ENCODE measurements at regions not wholly inside any gene's neighbourhood (a gene's known extent, or its start where the extent isn't known, plus 50 kb on each side); places are given as distances from the start of the nearest gene placed in this dataset.
"Not testable (repeated sequence)": the region's sequence is repeated elsewhere in the genome, so short reads cannot be mapped to it uniquely, and the experiment has no call there.

- intact Hi-C loops (cut with micrococcal nuclease) = no loop called here
- no peak for ATAC-seq
- DNase-seq = no peak
Measured at GRCh38 chr12:91252341-91252740, 69.7 kb upstream of the DCN start.

- intact Hi-C loops (cut with micrococcal nuclease) = no loop called here
- no peak for DNase-seq
- peak; percentile 97 for ATAC-seq
Measured at GRCh38 chr12:91250273-91250665, 67.7 kb upstream of the DCN start.

DNA sequence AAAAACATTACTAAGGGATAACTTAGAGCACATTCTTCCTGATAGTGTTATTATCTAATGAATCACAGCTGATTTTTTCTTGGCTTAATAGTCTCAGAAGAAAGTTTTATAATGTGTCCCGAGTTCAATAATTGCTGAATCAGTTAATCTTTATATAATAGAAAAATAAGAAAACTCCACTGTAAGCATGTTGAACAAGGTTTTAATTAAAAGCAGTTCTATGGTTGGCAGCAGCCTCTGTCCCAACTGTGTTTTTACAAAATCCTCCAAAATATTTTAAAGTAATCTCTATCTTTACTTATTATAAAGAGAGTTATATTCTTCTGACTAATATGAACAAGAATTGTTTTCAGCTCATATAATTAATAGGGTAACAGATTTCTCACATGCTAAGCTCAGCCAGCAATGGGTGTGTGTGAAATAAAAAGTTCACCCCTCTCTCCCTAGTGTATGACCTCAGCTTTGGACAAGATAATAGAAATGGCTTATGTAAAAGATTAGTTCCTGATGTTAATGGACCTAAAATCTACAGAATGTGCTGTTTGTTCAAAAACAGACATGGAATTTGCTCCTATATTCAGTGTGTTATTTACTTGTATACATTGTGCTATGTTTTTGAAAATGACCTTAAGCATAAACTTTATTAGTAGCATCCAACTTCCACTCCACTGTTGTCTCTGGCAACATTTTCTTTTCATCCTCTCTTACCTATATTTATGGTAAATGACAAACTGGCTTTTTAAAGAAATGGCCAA, 67.1 kb upstream of the DCN start:
- DNase-seq = no peak
- ATAC-seq = peak; percentile 92
- intact Hi-C loops (cut with micrococcal nuclease) = no loop called here

GRCh38 chr12:91249054-91249453, 66.4 kb upstream of the DCN start:
- DNase-seq (no peak), ATAC-seq (no peak)
- intact Hi-C loops (cut with micrococcal nuclease) = no loop called here

DNA sequence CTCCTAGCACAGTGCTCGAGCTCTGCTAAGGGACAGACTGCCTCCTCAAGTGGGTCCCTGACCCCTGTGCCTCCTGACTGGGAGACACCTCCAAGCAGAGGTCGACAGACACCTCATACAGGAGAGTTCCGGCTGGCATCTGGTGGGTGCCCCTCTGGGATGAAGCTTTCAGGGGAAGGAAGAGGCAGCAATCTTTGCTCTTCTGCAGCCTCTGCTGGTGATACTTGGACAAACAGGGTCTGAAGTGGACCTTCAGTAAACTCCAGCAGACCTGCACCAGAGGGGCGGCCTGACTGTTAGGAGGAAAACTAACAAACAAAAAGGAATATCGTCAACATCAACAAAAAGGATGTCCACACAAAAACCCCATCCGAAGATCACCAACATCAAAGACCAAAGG, 60.6 kb upstream of the DCN start:
- DNase-seq = peak; percentile 38
- ATAC-seq; intact Hi-C loops (cut with micrococcal nuclease): not testable (repeated sequence)

- ATAC-seq (no peak), DNase-seq (no peak)
- intact Hi-C loops (cut with micrococcal nuclease) = no loop called here
Measured at GRCh38 chr12:91241756-91242155, 59.1 kb upstream of the DCN start.

GRCh38 chr12:91240386-91241095, 57.9 kb upstream of the DCN start:
- no peak for DNase-seq
- no peak for ATAC-seq
- intact Hi-C loops (cut with micrococcal nuclease) = no loop called here

GRCh38 chr12:91239481-91239880, 56.9 kb upstream of the DCN start:
- intact Hi-C loops (cut with micrococcal nuclease) = no loop called here
- ATAC-seq = peak; percentile 92
- no peak for DNase-seq
